ENCODE measurements at regions not wholly inside any gene's neighbourhood (a gene's known extent, or its start where the extent isn't known, plus 50 kb on each side); places are given as distances from the start of the nearest gene placed in this dataset.
A peak's percentile ranks its signal among the peaks of the same experiment; 100 is the strongest.

- Histone ChIP-seq H3K27ac (ENCODE audit: poor library complexity, severe bottlenecking) (no peak overlapping the region), H3K4me1 (ENCODE audit: insufficient read depth, poor library complexity, severe bottlenecking) (no peaks in the 10 kb centered on the region), H3K27me3 (ENCODE audit: insufficient read depth, poor library complexity, severe bottlenecking) (no peaks in the 10 kb centered on the region), H3K36me3 (ENCODE audit: low read depth) (no peaks in the 10 kb centered on the region), H3K4me3 (ENCODE audit: severe bottlenecking) (no peak overlapping the region), H3K9me3 (ENCODE audit: severe bottlenecking) (no peaks in the 10 kb centered on the region)
- ATAC-seq (ENCODE audit: low read depth) (no peak), DNase-seq (ENCODE audit: low spot score) (no peak)
- TF ChIP-seq, protein P1, sequence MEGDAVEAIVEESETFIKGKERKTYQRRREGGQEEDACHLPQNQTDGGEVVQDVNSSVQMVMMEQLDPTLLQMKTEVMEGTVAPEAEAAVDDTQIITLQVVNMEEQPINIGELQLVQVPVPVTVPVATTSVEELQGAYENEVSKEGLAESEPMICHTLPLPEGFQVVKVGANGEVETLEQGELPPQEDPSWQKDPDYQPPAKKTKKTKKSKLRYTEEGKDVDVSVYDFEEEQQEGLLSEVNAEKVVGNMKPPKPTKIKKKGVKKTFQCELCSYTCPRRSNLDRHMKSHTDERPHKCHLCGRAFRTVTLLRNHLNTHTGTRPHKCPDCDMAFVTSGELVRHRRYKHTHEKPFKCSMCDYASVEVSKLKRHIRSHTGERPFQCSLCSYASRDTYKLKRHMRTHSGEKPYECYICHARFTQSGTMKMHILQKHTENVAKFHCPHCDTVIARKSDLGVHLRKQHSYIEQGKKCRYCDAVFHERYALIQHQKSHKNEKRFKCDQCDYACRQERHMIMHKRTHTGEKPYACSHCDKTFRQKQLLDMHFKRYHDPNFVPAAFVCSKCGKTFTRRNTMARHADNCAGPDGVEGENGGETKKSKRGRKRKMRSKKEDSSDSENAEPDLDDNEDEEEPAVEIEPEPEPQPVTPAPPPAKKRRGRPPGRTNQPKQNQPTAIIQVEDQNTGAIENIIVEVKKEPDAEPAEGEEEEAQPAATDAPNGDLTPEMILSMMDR (IDR thresholded peaks at IDR 0.05; ENCODE audit: poor library complexity, severe bottlenecking) = no peak
These were observed 117.2 kb upstream of the CD93 start for GRCh38 chr20:23203310-23203709.

GRCh38 chr20:23201658-23202057 is 115.5 kb upstream of the CD93 start:
- no peak overlapping the region for H3K4me3 ChIP-seq (ENCODE audit: severe bottlenecking)
- no peak overlapping the region for H3K27ac ChIP-seq (ENCODE audit: poor library complexity, severe bottlenecking)
- no peaks in the 10 kb centered on the region for H3K4me1 ChIP-seq (ENCODE audit: insufficient read depth, poor library complexity, severe bottlenecking)
- ATAC-seq (ENCODE audit: low read depth) (no peak), DNase-seq (ENCODE audit: low spot score) (no peak)
- H3K36me3 ChIP-seq (ENCODE audit: low read depth) = no peaks in the 10 kb centered on the region
- TF ChIP-seq, protein P1 (IDR thresholded peaks at IDR 0.05; ENCODE audit: poor library complexity, severe bottlenecking) = no peak
- no peaks in the 10 kb centered on the region for H3K27me3 ChIP-seq (ENCODE audit: insufficient read depth, poor library complexity, severe bottlenecking)
- no peaks in the 10 kb centered on the region for H3K9me3 ChIP-seq (ENCODE audit: severe bottlenecking)

GRCh38 chr20:23200914-23201313 is 114.8 kb upstream of the CD93 start:
- Histone ChIP-seq H3K27ac (ENCODE audit: poor library complexity, severe bottlenecking) (no peak overlapping the region), H3K36me3 (ENCODE audit: low read depth) (no peaks in the 10 kb centered on the region), H3K4me1 (ENCODE audit: insufficient read depth, poor library complexity, severe bottlenecking) (no peaks in the 10 kb centered on the region), H3K27me3 (ENCODE audit: insufficient read depth, poor library complexity, severe bottlenecking) (no peaks in the 10 kb centered on the region), H3K9me3 (ENCODE audit: severe bottlenecking) (no peaks in the 10 kb centered on the region), H3K4me3 (ENCODE audit: severe bottlenecking) (no peak overlapping the region)
- DNase-seq (ENCODE audit: low spot score) (no peak), ATAC-seq (ENCODE audit: low read depth) (peak; percentile 94)
- TF ChIP-seq, protein P1 (IDR thresholded peaks at IDR 0.05; ENCODE audit: poor library complexity, severe bottlenecking) = peak; percentile 86

- no peak overlapping the region for H3K27ac ChIP-seq (ENCODE audit: poor library complexity, severe bottlenecking)
- H3K4me1 ChIP-seq (ENCODE audit: insufficient read depth, poor library complexity, severe bottlenecking) = no peaks in the 10 kb centered on the region
- no peaks in the 10 kb centered on the region for H3K9me3 ChIP-seq (ENCODE audit: severe bottlenecking)
- ATAC-seq (ENCODE audit: low read depth) (no peak), DNase-seq (ENCODE audit: low spot score) (no peak)
- no peaks in the 10 kb centered on the region for H3K36me3 ChIP-seq (ENCODE audit: low read depth)
- H3K4me3 ChIP-seq (ENCODE audit: severe bottlenecking) = no peak overlapping the region
- TF ChIP-seq, protein P1 (IDR thresholded peaks at IDR 0.05; ENCODE audit: poor library complexity, severe bottlenecking) = no peak
- H3K27me3 ChIP-seq (ENCODE audit: insufficient read depth, poor library complexity, severe bottlenecking) = no peaks in the 10 kb centered on the region
These were observed 114.3 kb upstream of the CD93 start for GRCh38 chr20:23200413-23200812.

DNA sequence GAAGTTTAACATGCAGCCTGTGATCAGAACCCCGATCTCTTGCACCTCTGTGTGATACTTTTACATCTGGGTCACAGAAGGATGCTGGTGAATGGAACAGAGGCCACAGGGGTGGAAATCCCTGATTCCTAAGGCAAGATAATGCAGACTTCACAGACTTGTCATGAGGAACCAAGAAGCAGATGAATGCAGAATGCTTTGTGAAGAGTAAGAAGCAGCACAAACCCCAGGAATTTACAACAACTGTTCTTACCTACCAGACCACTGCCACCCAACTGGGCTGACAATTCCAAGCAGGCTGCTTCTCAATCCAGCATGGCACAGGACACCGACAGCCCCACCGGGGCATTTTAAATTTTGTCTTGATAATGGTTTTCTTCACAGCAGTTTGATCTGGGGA is 113.2 kb upstream of the CD93 start:
- H3K4me3 ChIP-seq (ENCODE audit: severe bottlenecking) = no peak overlapping the region
- H3K27me3 ChIP-seq (ENCODE audit: insufficient read depth, poor library complexity, severe bottlenecking) = no peaks in the 10 kb centered on the region
- no peaks in the 10 kb centered on the region for H3K36me3 ChIP-seq (ENCODE audit: low read depth)
- H3K4me1 ChIP-seq (ENCODE audit: insufficient read depth, poor library complexity, severe bottlenecking) = no peaks in the 10 kb centered on the region
- no peak for ATAC-seq (ENCODE audit: low read depth)
- no peaks in the 10 kb centered on the region for H3K9me3 ChIP-seq (ENCODE audit: severe bottlenecking)
- TF ChIP-seq, protein P1 (IDR thresholded peaks at IDR 0.05; ENCODE audit: poor library complexity, severe bottlenecking) = no peak
- no peak for DNase-seq (ENCODE audit: low spot score)
- no peak overlapping the region for H3K27ac ChIP-seq (ENCODE audit: poor library complexity, severe bottlenecking)

All from RWPE2 (cell line).